SK-N-SH treated with all-trans-retinoic acid at 6 μM for 48 hours (cell line): ENCODE measurements at regions not wholly inside any gene's neighbourhood (a gene's known extent, or its start where the extent isn't known, plus 50 kb on each side); places are given as distances from the start of the nearest gene placed in this dataset.

ENCODE experiments used
- ATAC-seq: fragments of 200-7000 bp; cut with Tn5 transposase; 3 replicates; pipeline ENCODE4 v1.9.1; 2020; ENCODE audit warnings: mild to moderate bottlenecking, moderate library complexity
- ARNTL ChIP-seq: fragments of 450-650 bp; formaldehyde crosslinking; IDR thresholded peaks from 2 replicates; pipeline ENCODE4 v1.5.0; 2020; ENCODE audit warnings: low read depth, mild to moderate bottlenecking, moderate library complexity, borderline replicate concordance
- BACH2 ChIP-seq: fragments of 250-450 bp; sonication (Bioruptor Pico); IDR thresholded peaks from 2 replicates; pipeline ENCODE4 v1.9.0; 2021; ENCODE audit warnings: mild to moderate bottlenecking, borderline replicate concordance
- CSDC2 ChIP-seq: fragments of 250-450 bp; sonication (Bioruptor Pico); IDR thresholded peaks from 2 replicates; pipeline ENCODE4 v1.5.0; 2020; ENCODE audit warnings: mild to moderate bottlenecking, moderate library complexity
- CSRNP3 ChIP-seq: fragments of 250-450 bp; sonication (Bioruptor Pico); IDR thresholded peaks from 2 replicates; pipeline ENCODE4 v1.5.1; 2021; ENCODE audit warnings: mild to moderate bottlenecking, moderate library complexity
- ESRRG ChIP-seq: fragments of 250-450 bp; sonication (Bioruptor Pico); IDR thresholded peaks from 2 replicates; pipeline ENCODE4 v1.6.1; 2021; ENCODE audit warnings: mild to moderate bottlenecking
- GLIS3 ChIP-seq: fragments of 250-450 bp; sonication (Bioruptor Pico); IDR thresholded peaks from 2 replicates; pipeline ENCODE4 v1.5.0; 2020; ENCODE audit warnings: mild to moderate bottlenecking, moderate library complexity
- ISL1 ChIP-seq: fragments of 250-450 bp; sonication (Bioruptor Pico); IDR thresholded peaks from 2 replicates; pipeline ENCODE4 v2.1.2; 2022; ENCODE audit warnings: mild to moderate bottlenecking, moderate library complexity
- OSR1 ChIP-seq: fragments of 250-450 bp; sonication (Bioruptor Pico); IDR thresholded peaks from 2 replicates; pipeline ENCODE4 v1.8.0; 2022; ENCODE audit warnings: moderate library complexity, mild to moderate bottlenecking, inconsistent platforms
- PATZ1 ChIP-seq: fragments of 250-450 bp; sonication (Bioruptor Pico); IDR thresholded peaks from 2 replicates; pipeline ENCODE4 v1.8.0; 2020; ENCODE audit warnings: mild to moderate bottlenecking, moderate library complexity, borderline replicate concordance
- POU6F1 ChIP-seq: fragments of 250-450 bp; sonication (Bioruptor Pico); IDR thresholded peaks from 2 replicates; pipeline ENCODE4 v1.8.0; 2021; ENCODE audit warnings: low read depth, mild to moderate bottlenecking, moderate library complexity, borderline replicate concordance
- PPARA ChIP-seq: fragments of 250-450 bp; sonication (Bioruptor Pico); IDR thresholded peaks from 2 replicates; pipeline ENCODE4 v1.5.0; 2020; ENCODE audit warnings: mild to moderate bottlenecking, borderline replicate concordance
- RARB ChIP-seq: fragments of 250-450 bp; sonication (Bioruptor Pico); IDR thresholded peaks from 2 replicates; pipeline ENCODE4 v1.8.0; 2021; ENCODE audit warnings: mild to moderate bottlenecking, moderate library complexity
- TCF4 ChIP-seq: fragments of 250-450 bp; sonication (Bioruptor Pico); IDR thresholded peaks from 2 replicates; pipeline ENCODE4 v1.8.0; 2021; ENCODE audit warnings: mild to moderate bottlenecking, moderate library complexity, borderline replicate concordance
- TOX ChIP-seq: fragments of 250-450 bp; sonication (Bioruptor Pico); IDR thresholded peaks from 2 replicates; pipeline ENCODE4 v1.8.0; 2021; ENCODE audit warnings: mild to moderate bottlenecking, moderate library complexity, borderline replicate concordance
- TSHZ2 ChIP-seq: fragments of 250-450 bp; sonication (Bioruptor Pico); IDR thresholded peaks from 2 replicates; pipeline ENCODE4 v1.5.0; 2020; ENCODE audit warnings: mild to moderate bottlenecking, moderate library complexity
- ZFP3 ChIP-seq: fragments of 250-450 bp; sonication (Bioruptor Pico); IDR thresholded peaks from 2 replicates; pipeline ENCODE4 v1.5.0; 2020; ENCODE audit warnings: mild to moderate bottlenecking, moderate library complexity
- ZFP30 ChIP-seq: fragments of 450-650 bp; formaldehyde crosslinking; IDR thresholded peaks from 2 replicates; pipeline ENCODE4 v1.5.0; 2022; ENCODE audit warnings: mild to moderate bottlenecking, moderate library complexity
- ZNF565 ChIP-seq: fragments of 450-650 bp; formaldehyde crosslinking; conservative IDR thresholded peaks from 2 replicates; pipeline ENCODE4 v1.5.0; 2020; ENCODE audit warnings: low read depth, mild to moderate bottlenecking, moderate library complexity
- ZNF8 ChIP-seq: fragments of 450-650 bp; formaldehyde crosslinking; IDR thresholded peaks from 2 replicates; pipeline ENCODE4 v1.5.0; 2020; ENCODE audit warnings: mild to moderate bottlenecking, moderate library complexity

- ATAC-seq: no peak
Observed at GRCh38 chr7:28263622-28264271, 83.2 kb upstream of the JAZF1 start.

GRCh38 chr7:28266402-28266801 lies 85.8 kb upstream of the JAZF1 start:
- TF ChIP-seq CSDC2 (CRISPR knock-in tag) (no peak), ESRRG (CRISPR knock-in tag) (no peak), RARB (CRISPR knock-in tag) (no peak), ZNF565 (CRISPR knock-in tag) (no peak), ARNTL (CRISPR knock-in tag) (no peak), TSHZ2 (no peak), TOX (CRISPR knock-in tag) (no peak), BACH2 (no peak), ZNF8 (CRISPR knock-in tag) (no peak)
- no peak for ATAC-seq

More at GRCh38 chr7:28263622-28264271, 83.2 kb upstream of the JAZF1 start:
- no peak for TF ChIP-seq ZNF565 (CRISPR knock-in tag)
- no peak for TF ChIP-seq RARB (CRISPR knock-in tag)
- TF ChIP-seq POU6F1 (CRISPR knock-in tag): no peak
- no peak for TF ChIP-seq ISL1 (CRISPR knock-in tag)
- no peak for TF ChIP-seq CSRNP3 (CRISPR knock-in tag)
- no peak for TF ChIP-seq PPARA (CRISPR knock-in tag)
- no peak for TF ChIP-seq GLIS3 (CRISPR knock-in tag)
- TF ChIP-seq OSR1 (CRISPR knock-in tag): no peak
- no peak for TF ChIP-seq ARNTL (CRISPR knock-in tag)
- TF ChIP-seq PATZ1: no peak
- no peak for TF ChIP-seq BACH2
- TF ChIP-seq, all 23 proteins: peak for 0

GRCh38 chr7:28267012-28267411 lies 86.4 kb upstream of the JAZF1 start:
- no peak for ATAC-seq
- TF ChIP-seq CSDC2 (CRISPR knock-in tag): no peak
- TF ChIP-seq TCF4 (CRISPR knock-in tag): no peak
- TF ChIP-seq RARB (CRISPR knock-in tag): no peak
- TF ChIP-seq TSHZ2: no peak
- TF ChIP-seq ZNF565 (CRISPR knock-in tag): no peak
- TF ChIP-seq POU6F1 (CRISPR knock-in tag): no peak
- no peak for TF ChIP-seq GLIS3 (CRISPR knock-in tag)
- TF ChIP-seq ZNF8 (CRISPR knock-in tag): no peak
- no peak for TF ChIP-seq ZFP3 (CRISPR knock-in tag)
- TF ChIP-seq ZFP30: no peak
- TF ChIP-seq ESRRG (CRISPR knock-in tag): no peak
- TF ChIP-seq PPARA (CRISPR knock-in tag): no peak
- TF ChIP-seq CSRNP3 (CRISPR knock-in tag): no peak
- TF ChIP-seq PATZ1: no peak
- TF ChIP-seq OSR1 (CRISPR knock-in tag): no peak
